HuH-7.5 (cell line): ENCODE measurements at regions not wholly inside any gene's neighbourhood (a gene's known extent, or its start where the extent isn't known, plus 50 kb on each side); places are given as distances from the start of the nearest gene placed in this dataset.

ENCODE experiments used
- DNase-seq: peaks from one replicate; pipeline ENCODE4 v3.0.0; 2011; ENCODE audit warnings: low spot score

- DNase-seq: no peak
Observed at GRCh38 chr10:105982735-105983134, 1181.8 kb downstream of the SORCS1 start.

- no peak for DNase-seq
Observed at GRCh38 chr10:105981679-105982078, 1182.8 kb downstream of the SORCS1 start.

- DNase-seq: no peak
Observed at GRCh38 chr10:105974803-105975456, 1189.6 kb downstream of the SORCS1 start.

DNA sequence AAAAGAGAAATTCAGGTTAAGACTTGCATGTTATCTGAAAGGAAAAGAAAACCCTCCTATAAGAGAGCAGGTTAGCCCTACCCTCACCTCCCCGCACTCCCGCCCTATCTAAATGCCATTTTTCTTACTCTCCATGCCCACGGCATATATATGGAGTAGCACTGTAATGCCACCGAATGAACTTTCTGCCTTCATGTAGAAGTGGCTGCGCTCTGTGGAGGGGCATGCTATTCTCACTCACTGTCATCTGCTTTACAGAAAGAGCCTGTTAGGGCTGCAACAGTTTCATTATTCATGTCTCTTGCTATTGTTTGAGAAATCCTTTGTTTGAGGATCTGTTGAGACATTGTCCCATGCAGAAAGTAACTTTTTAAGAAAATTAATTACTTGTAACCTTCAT lies 1190.6 kb downstream of the SORCS1 start:
- DNase-seq: no peak

GRCh38 chr10:105973360-105973759 lies 1191.1 kb downstream of the SORCS1 start:
- no peak for DNase-seq

DNA sequence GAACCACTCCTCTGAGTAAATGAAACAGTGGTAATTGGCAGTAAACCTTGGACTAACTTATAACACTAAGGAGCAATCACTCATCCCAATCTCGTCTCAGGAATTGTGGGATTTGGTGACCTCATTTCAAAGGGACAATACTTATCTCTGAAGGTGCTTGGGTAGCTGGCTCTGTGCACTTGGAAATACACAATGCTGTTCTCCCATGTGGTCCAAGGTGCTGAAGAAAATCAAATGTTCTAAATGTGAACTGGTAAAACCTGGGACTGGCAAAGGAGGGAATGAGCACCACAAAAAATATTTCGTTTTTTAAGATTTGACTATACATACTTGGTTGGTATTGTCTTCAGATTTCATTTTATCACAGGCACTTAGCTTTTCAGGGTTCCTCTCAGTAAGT lies 1193.0 kb downstream of the SORCS1 start:
- DNase-seq: no peak

DNA sequence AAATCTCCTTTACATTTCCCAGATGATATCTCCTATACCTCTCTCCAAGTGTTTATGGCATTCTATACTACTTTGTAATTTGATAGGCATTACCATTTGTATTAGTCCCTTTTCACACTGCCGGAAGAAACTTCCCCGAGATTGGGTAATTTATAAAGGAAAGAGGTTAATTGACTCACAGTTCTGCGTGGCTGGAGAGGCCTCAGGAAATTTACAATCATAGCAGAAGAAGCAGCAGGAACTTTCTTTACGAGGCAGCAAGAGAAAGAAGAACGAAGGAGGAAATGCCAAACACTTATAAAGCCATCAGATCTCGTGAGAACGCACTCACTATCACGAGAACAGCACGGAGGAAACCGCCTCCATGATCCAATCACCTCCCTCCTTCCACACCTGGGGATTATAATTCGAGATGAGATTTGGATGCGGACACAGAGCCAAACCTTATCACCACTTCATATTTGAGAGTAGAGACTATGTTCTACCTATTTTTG lies 1194.6 kb downstream of the SORCS1 start:
- no peak for DNase-seq

- DNase-seq: no peak
Observed at GRCh38 chr10:105968666-105969065, 1195.8 kb downstream of the SORCS1 start.

- no peak for DNase-seq
Observed at GRCh38 chr10:105967256-105967655, 1197.2 kb downstream of the SORCS1 start.

GRCh38 chr10:105965141-105965540 lies 1199.4 kb downstream of the SORCS1 start:
- DNase-seq: no peak

- no peak for DNase-seq
Observed at GRCh38 chr10:105964009-105964408, 1200.5 kb downstream of the SORCS1 start.

DNA sequence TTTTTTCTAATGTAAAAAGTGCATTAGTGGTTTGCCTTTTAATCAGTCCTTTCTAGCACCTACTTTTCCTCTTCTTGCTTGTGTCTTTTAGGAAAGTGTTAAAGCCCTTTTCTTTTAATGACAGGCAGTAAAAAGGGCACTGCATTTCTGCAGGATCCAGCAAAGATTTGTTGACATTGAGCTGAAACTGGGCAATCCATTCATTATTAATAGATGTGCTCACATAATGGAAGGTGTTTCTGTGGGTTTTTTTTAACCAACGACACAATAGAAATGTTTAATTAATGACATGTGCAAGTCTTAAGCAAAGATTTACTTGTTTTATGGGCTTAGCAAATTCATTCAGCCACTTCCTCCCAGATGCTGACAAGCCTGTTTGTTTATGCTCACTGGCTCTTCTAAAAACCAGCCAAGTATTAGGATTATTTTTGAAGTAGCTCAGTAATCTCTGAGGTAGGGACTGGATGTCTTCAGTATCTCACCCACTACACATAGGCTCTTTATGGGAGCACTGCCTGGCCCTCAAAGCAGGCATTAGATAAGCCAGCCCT lies 1201.1 kb downstream of the SORCS1 start:
- no peak for DNase-seq

GRCh38 chr10:105956550-105956949 lies 1208.0 kb downstream of the SORCS1 start:
- DNase-seq: no peak

DNA sequence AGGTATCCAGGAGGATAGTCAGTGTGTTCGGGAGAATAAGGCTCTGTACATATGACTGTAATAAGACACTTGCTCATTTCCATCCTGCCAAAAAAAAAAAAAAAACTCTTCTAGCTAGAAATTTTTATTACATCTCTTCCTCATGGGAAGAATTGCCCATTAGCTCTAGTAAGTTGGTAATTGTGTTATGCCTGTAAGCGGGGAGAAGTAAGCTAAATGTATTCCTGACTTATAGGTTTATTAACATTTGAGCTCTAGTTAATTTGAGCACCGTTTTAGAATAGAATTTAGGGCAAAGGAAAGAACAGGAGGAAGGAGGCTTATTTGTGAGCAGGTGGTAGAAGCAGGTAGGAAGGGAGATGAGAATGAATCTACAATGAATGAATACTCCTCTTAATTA lies 1210.6 kb downstream of the SORCS1 start:
- no peak for DNase-seq

DNA sequence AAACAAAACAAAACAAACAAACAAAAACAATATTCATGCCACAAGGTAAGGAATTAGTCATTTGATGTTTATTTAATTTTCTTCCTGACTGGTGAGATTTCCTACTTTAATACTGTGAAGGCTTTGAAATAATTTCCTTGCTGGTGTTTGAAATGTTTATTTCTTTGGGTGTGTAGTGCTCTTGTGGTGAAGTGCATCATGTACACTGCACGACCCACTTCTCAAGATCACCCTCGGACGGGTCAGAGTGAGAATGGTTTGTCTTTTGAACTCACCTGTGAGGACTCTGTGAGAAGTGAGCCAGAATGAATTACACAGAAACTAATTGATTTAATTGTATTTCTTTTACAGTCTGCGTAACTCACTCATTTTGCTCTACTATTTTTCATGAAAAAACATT lies 1211.5 kb downstream of the SORCS1 start:
- no peak for DNase-seq

DNA sequence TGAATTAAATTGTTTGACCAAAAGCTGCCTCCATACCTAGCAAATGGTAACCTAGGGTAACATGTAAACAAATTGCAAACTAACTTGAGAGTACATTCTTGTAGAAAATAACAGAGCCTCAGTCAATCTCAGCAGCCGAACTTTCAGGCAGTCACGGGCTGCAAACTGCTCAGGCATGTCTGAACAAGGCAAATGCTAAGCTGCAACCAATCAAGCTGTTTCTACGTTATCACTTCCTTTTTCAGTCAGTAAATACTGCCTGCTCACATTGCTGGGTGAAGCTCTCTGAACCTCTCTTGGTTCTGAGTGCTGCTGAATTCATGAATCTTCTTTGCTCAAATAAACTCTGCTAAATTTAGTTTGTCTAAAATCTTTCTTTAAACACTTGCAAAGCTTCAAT lies 1212.4 kb downstream of the SORCS1 start:
- DNase-seq: no peak

- DNase-seq: peak; percentile 11
Observed at GRCh38 chr10:105950410-105950809, 1214.1 kb downstream of the SORCS1 start.

DNA sequence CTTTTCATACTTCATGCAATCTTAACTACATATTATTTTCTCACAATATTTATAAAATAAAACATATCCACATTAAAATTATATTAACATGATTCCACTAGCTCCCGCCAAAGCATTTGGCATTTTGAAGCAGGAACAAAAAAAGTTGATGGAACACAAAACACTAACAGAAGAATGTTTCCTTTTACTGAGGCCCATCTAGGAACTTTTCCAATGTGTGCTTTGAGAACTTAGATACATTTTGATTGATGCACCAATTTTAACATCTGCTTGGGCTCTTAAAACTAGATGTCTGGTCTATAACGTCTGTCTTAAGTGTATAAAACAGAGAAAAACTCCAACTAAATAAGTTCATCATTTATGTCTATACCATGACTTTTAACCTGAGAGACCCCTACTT lies 1214.8 kb downstream of the SORCS1 start:
- DNase-seq: no peak

DNA sequence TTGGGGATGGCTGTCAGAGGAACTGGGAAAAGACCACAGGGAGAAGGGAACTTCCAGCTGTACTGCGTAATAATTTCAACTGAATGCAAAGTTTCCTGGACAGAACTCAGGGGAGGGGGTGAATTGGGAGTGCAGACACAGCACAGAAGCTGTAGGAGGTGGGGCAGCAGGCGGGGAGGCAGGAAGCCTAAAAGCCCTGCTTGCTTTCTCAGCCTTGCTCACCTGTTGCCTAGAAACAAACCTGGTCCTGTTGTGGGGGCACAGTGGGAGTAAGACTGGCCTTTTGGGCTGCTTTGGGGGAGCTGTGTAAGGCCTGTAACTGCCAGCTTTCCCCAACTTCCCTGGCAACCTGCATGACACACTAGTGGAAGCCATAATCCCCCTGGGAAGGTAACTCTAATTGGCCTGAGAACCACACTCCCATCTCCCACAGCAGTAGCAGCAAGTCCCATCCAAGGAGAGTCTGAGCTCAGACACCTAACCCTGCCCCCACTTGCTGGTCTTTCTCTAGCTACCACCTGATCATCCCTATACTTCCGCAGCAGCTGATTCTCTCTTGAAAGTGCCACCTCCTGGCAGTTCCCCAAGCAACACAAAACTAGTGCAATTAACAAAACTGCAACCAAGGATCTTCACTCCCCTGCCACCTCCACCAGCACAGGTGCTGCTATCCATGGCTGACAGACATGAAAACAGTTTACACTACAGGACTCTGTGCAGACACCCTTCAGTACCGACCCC lies 1239.3 kb downstream of the SORCS1 start:
- DNase-seq: no peak

- DNase-seq: no peak
Observed at GRCh38 chr10:105921348-105921747, 1243.2 kb downstream of the SORCS1 start.

GRCh38 chr10:105914432-105914831 lies 1250.1 kb downstream of the SORCS1 start:
- no peak for DNase-seq

GRCh38 chr10:105908701-105909100 lies 1255.8 kb downstream of the SORCS1 start:
- no peak for DNase-seq

GRCh38 chr10:105885495-105885894 lies 1244.4 kb downstream of the SORCS3 start:
- no peak for DNase-seq
